ENCODE measurements at regions not wholly inside any gene's neighbourhood (a gene's known extent, or its start where the extent isn't known, plus 50 kb on each side); places are given as distances from the start of the nearest gene placed in this dataset.
A peak's percentile ranks its signal among the peaks of the same experiment; 100 is the strongest.

DNA sequence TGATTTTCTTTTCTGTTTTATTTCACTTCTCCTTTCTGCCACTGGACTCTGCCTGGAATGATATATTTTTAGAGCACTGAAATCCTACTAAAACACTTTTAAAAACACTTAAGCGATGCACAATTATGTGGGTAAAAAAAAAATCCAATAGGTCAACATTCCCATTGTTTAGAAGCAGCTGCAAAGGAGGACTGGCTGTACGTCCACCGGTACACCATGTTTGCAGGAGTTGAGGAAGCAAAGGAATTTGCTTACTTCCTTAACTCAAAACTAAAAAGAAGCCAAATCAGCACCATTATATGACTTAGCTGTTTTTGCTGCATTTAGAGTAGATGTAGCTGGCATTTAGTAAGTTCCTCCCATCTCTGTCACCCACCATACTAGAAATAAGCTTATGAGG, 186.8 kb upstream of the TMTC1 start:
- Histone ChIP-seq H3K4me3 (ENCODE audit: low read length) (no peak overlapping the region), H3K4me1 (ENCODE audit: insufficient read depth, low read length) (peaks cover 18% of the 10 kb centered on the region), H3K36me3 (ENCODE audit: insufficient read depth, low read length) (no peaks in the 10 kb centered on the region), H3K9me3 (ENCODE audit: low read length) (no peaks in the 10 kb centered on the region), H2AFZ (ENCODE audit: low read depth, low read length) (peak overlapping the region; percentile 21), H3K27me3 (ENCODE audit: insufficient read depth, low read length) (no peaks in the 10 kb centered on the region)

GRCh38 chr12:29962276-29963035, 178.7 kb upstream of the TMTC1 start:
- H2AFZ ChIP-seq (ENCODE audit: low read depth, low read length): no peak overlapping the region
- no peaks in the 10 kb centered on the region for H3K27me3 ChIP-seq (ENCODE audit: insufficient read depth, low read length)
- no peak overlapping the region for H3K4me3 ChIP-seq (ENCODE audit: low read length)
- peaks cover 6% of the 10 kb centered on the region for H3K4me1 ChIP-seq (ENCODE audit: insufficient read depth, low read length)
- H3K9me3 ChIP-seq (ENCODE audit: low read length): no peaks in the 10 kb centered on the region
- no peaks in the 10 kb centered on the region for H3K36me3 ChIP-seq (ENCODE audit: insufficient read depth, low read length)

DNA sequence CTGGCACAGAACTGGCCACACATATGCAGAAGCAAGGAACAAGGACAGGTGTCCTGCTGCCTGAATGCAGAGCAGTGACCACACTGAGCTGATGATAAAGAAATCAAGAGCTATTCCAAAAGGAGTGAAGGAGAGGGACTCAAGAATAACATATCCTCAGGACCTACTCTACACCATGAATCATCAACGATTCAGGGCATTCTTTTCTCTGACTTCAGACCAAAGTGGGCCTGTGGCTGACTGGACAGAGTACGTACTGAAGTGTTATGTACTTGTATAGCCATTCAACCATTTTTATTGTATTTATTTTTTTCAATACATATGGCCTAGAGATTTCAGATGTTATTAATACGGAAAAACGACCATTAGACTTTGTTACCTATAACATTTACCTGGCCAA, 177.5 kb upstream of the TMTC1 start:
- H2AFZ ChIP-seq (ENCODE audit: low read depth, low read length): no peak overlapping the region
- peaks cover 6% of the 10 kb centered on the region for H3K4me1 ChIP-seq (ENCODE audit: insufficient read depth, low read length)
- no peaks in the 10 kb centered on the region for H3K9me3 ChIP-seq (ENCODE audit: low read length)
- H3K36me3 ChIP-seq (ENCODE audit: insufficient read depth, low read length): no peaks in the 10 kb centered on the region
- no peak overlapping the region for H3K4me3 ChIP-seq (ENCODE audit: low read length)
- H3K27me3 ChIP-seq (ENCODE audit: insufficient read depth, low read length): no peaks in the 10 kb centered on the region

DNA sequence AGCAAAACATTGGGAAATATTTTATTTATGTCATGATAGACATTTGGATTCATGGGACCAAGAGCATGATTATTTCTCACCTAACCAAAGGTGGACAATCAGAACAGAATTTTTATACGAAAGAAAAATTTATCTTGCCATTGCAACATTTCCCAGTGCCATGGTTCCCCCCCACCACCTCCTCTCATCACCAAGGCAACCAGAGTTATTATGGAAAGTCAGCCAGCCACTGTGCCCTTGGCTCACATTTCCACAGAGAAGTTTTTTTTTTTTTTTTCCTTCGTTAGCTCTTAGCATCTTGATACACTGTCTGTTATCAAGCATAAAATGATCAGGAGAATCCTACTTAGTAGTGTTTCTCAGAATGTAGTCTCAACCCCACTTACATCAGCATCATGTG, 176.4 kb upstream of the TMTC1 start:
- Histone ChIP-seq H3K27me3 (ENCODE audit: insufficient read depth, low read length) (no peaks in the 10 kb centered on the region), H3K36me3 (ENCODE audit: insufficient read depth, low read length) (no peaks in the 10 kb centered on the region), H2AFZ (ENCODE audit: low read depth, low read length) (no peak overlapping the region), H3K4me3 (ENCODE audit: low read length) (no peak overlapping the region), H3K4me1 (ENCODE audit: insufficient read depth, low read length) (peaks cover 6% of the 10 kb centered on the region), H3K9me3 (ENCODE audit: low read length) (no peaks in the 10 kb centered on the region)

- H3K36me3 ChIP-seq (ENCODE audit: insufficient read depth, low read length): no peaks in the 10 kb centered on the region
- no peak overlapping the region for H2AFZ ChIP-seq (ENCODE audit: low read depth, low read length)
- no peak overlapping the region for H3K4me3 ChIP-seq (ENCODE audit: low read length)
- H3K27me3 ChIP-seq (ENCODE audit: insufficient read depth, low read length): no peaks in the 10 kb centered on the region
- H3K4me1 ChIP-seq (ENCODE audit: insufficient read depth, low read length): peaks cover 6% of the 10 kb centered on the region
- H3K9me3 ChIP-seq (ENCODE audit: low read length): no peaks in the 10 kb centered on the region
Observed at GRCh38 chr12:29957835-29958234, 174.1 kb upstream of the TMTC1 start.

- H3K36me3 ChIP-seq (ENCODE audit: insufficient read depth, low read length): no peaks in the 10 kb centered on the region
- no peaks in the 10 kb centered on the region for H3K9me3 ChIP-seq (ENCODE audit: low read length)
- H2AFZ ChIP-seq (ENCODE audit: low read depth, low read length): no peak overlapping the region
- no peaks in the 10 kb centered on the region for H3K4me1 ChIP-seq (ENCODE audit: insufficient read depth, low read length)
- no peak overlapping the region for H3K4me3 ChIP-seq (ENCODE audit: low read length)
- H3K27me3 ChIP-seq (ENCODE audit: insufficient read depth, low read length): no peaks in the 10 kb centered on the region
Observed at GRCh38 chr12:29945904-29946303, 162.2 kb upstream of the TMTC1 start.

DNA sequence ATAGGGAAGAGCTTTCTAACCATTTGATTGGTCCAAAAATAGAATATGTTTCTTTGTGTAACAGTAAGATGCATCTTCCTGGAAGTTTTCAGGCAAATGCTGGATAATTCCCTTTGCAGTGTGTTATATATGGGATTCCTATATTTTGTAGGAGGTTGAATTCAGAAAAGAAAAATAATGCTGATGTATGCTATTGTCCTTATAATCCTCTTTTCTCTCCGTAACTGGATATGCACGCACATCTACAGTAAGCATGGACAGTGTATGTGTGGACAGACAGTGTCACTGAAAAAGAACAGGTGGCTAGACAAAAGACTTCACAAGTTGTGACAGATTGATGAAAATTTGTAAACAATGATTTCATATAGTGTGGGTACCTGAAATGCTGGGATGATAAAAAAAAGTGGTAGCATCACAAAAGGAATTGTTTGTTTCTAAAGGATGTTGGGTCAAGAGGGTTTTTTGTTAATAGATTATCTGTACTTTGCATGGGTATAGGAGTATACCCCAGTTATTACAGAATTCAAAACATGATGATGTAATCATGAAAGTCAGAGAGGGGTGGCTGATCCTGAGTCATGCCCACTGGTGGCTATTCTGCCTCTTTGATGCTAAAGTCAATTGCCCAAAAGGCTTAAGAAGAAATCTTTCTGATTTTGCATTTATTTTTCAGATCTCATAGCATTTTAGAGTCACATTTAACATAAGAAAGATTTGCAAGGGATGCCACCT, 160.7 kb upstream of the TMTC1 start:
- H2AFZ ChIP-seq (ENCODE audit: low read depth, low read length): no peak overlapping the region

GRCh38 chr12:29943683-29944082, 159.9 kb upstream of the TMTC1 start:
- Histone ChIP-seq H3K27me3 (ENCODE audit: insufficient read depth, low read length) (no peaks in the 10 kb centered on the region), H3K36me3 (ENCODE audit: insufficient read depth, low read length) (no peaks in the 10 kb centered on the region), H3K4me3 (ENCODE audit: low read length) (no peak overlapping the region), H3K9me3 (ENCODE audit: low read length) (peaks cover 2% of the 10 kb centered on the region), H2AFZ (ENCODE audit: low read depth, low read length) (no peak overlapping the region), H3K4me1 (ENCODE audit: insufficient read depth, low read length) (no peaks in the 10 kb centered on the region)

More for the DNA sequence above, 160.7 kb upstream of the TMTC1 start:
- Histone ChIP-seq H3K4me3 (ENCODE audit: low read length) (no peak overlapping the region), H3K4me1 (ENCODE audit: insufficient read depth, low read length) (no peaks in the 10 kb centered on the region), H3K27me3 (ENCODE audit: insufficient read depth, low read length) (no peaks in the 10 kb centered on the region), H3K9me3 (ENCODE audit: low read length) (peaks cover 2% of the 10 kb centered on the region), H3K36me3 (ENCODE audit: insufficient read depth, low read length) (no peaks in the 10 kb centered on the region)

GRCh38 chr12:29940811-29941210, 157.1 kb upstream of the TMTC1 start:
- Histone ChIP-seq H3K36me3 (ENCODE audit: insufficient read depth, low read length) (no peaks in the 10 kb centered on the region), H3K27me3 (ENCODE audit: insufficient read depth, low read length) (no peaks in the 10 kb centered on the region), H3K4me1 (ENCODE audit: insufficient read depth, low read length) (no peaks in the 10 kb centered on the region), H3K4me3 (ENCODE audit: low read length) (no peak overlapping the region), H2AFZ (ENCODE audit: low read depth, low read length) (no peak overlapping the region), H3K9me3 (ENCODE audit: low read length) (peaks cover 2% of the 10 kb centered on the region)

DNA sequence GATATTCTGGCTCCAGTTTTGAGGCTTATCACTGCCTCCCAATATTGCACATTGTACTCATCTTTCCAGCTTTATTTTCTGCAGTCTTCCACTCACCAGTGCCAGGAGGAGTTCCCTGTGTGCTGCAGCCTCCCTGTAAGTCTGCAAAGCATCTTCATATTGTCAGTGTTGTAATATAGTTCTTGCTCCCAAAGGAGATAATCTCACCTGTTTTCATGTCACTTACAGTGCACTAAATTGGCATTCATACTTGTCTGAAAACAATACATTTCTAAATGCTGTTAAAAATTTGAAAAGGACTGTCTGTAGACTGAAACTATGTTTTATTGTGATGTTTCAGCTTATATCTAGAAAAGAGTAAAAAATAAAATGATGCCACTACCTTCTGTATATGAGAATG, 146.8 kb upstream of the TMTC1 start:
- no peaks in the 10 kb centered on the region for H3K9me3 ChIP-seq (ENCODE audit: low read length)
- no peaks in the 10 kb centered on the region for H3K36me3 ChIP-seq (ENCODE audit: insufficient read depth, low read length)
- no peak overlapping the region for H3K4me3 ChIP-seq (ENCODE audit: low read length)
- H3K4me1 ChIP-seq (ENCODE audit: insufficient read depth, low read length): peaks cover 6% of the 10 kb centered on the region
- H3K27me3 ChIP-seq (ENCODE audit: insufficient read depth, low read length): no peaks in the 10 kb centered on the region
- H2AFZ ChIP-seq (ENCODE audit: low read depth, low read length): no peak overlapping the region

DNA sequence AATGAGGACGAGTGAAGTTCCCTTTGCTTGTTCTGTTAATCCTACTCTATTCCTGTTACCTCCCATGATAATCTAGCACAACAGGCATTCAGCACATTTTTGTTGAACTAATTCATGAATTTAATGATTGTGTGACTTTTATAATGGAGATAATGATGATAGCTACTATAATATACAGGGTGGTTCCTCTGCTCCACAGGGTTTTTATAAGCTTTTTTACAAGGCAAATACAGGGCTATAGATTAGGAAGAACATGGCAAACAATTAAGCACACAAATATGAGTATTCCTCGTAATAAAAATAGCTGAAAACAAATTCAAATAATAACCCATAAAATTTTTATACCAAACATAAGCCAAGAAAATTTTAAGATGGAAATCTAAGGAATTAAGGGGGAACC, 145.6 kb upstream of the TMTC1 start:
- peaks cover 6% of the 10 kb centered on the region for H3K4me1 ChIP-seq (ENCODE audit: insufficient read depth, low read length)
- no peaks in the 10 kb centered on the region for H3K9me3 ChIP-seq (ENCODE audit: low read length)
- H3K27me3 ChIP-seq (ENCODE audit: insufficient read depth, low read length): no peaks in the 10 kb centered on the region
- no peak overlapping the region for H3K4me3 ChIP-seq (ENCODE audit: low read length)
- no peaks in the 10 kb centered on the region for H3K36me3 ChIP-seq (ENCODE audit: insufficient read depth, low read length)
- H2AFZ ChIP-seq (ENCODE audit: low read depth, low read length): no peak overlapping the region

GRCh38 chr12:29921307-29921706, 137.6 kb upstream of the TMTC1 start:
- Histone ChIP-seq H3K4me3 (ENCODE audit: low read length) (no peak overlapping the region), H3K36me3 (ENCODE audit: insufficient read depth, low read length) (no peaks in the 10 kb centered on the region), H3K4me1 (ENCODE audit: insufficient read depth, low read length) (no peaks in the 10 kb centered on the region), H3K27me3 (ENCODE audit: insufficient read depth, low read length) (no peaks in the 10 kb centered on the region), H2AFZ (ENCODE audit: low read depth, low read length) (no peak overlapping the region), H3K9me3 (ENCODE audit: low read length) (no peaks in the 10 kb centered on the region)

- no peak overlapping the region for H3K4me3 ChIP-seq (ENCODE audit: low read length)
- no peak overlapping the region for H2AFZ ChIP-seq (ENCODE audit: low read depth, low read length)
- H3K4me1 ChIP-seq (ENCODE audit: insufficient read depth, low read length): no peaks in the 10 kb centered on the region
- no peaks in the 10 kb centered on the region for H3K9me3 ChIP-seq (ENCODE audit: low read length)
- no peaks in the 10 kb centered on the region for H3K27me3 ChIP-seq (ENCODE audit: insufficient read depth, low read length)
- no peaks in the 10 kb centered on the region for H3K36me3 ChIP-seq (ENCODE audit: insufficient read depth, low read length)
Observed at GRCh38 chr12:29908157-29908556, 124.4 kb upstream of the TMTC1 start.
